H9 (cell line): ENCODE measurements at regions not wholly inside any gene's neighbourhood (a gene's known extent, or its start where the extent isn't known, plus 50 kb on each side); places are given as distances from the start of the nearest gene placed in this dataset.

Experiments
- DNase-seq: peaks from one replicate; pipeline ENCODE4 v3.0.0-alpha.2; 2017
- H2AFZ ChIP-seq: one replicate; pipeline ENCODE4 v1.6.1; 2013; ENCODE audit warnings: mild to moderate bottlenecking, low read length, control low read depth, moderate library complexity
- H2AK5ac ChIP-seq: 2 replicates; pipeline ENCODE4 v1.6.1; 2013; ENCODE audit warnings: low read length, control low read depth, mixed read lengths; ENCODE audit not compliant: insufficient read length
- H2BK120ac ChIP-seq: one replicate; pipeline ENCODE4 v1.6.1; 2013; ENCODE audit warnings: low read depth, mild to moderate bottlenecking, low read length, control low read depth, inconsistent platforms; ENCODE audit not compliant: poor library complexity, severe bottlenecking
- H2BK12ac ChIP-seq: 2 replicates; pipeline ENCODE4 v1.6.1; 2013; ENCODE audit warnings: low read length, control low read depth, mixed read lengths, low read depth; ENCODE audit not compliant: insufficient read length
- H2BK15ac ChIP-seq: 2 replicates; pipeline ENCODE4 v1.6.1; 2013; ENCODE audit warnings: low read depth, low read length, control low read depth
- H2BK20ac ChIP-seq: one replicate; pipeline ENCODE4 v1.6.1; 2013; ENCODE audit warnings: low read depth, mild to moderate bottlenecking, low read length, control low read depth, inconsistent platforms; ENCODE audit not compliant: poor library complexity, severe bottlenecking
- H2BK5ac ChIP-seq: 2 replicates; pipeline ENCODE4 v1.6.1; 2013; ENCODE audit warnings: low read length, control low read depth, mixed read lengths; ENCODE audit not compliant: insufficient read length
- H3K14ac ChIP-seq: 2 replicates; pipeline ENCODE4 v1.6.1; 2013; ENCODE audit warnings: low read length, control low read depth; ENCODE audit not compliant: insufficient read depth
- H3K18ac ChIP-seq: 2 replicates; pipeline ENCODE4 v1.6.1; 2013; ENCODE audit warnings: low read depth, mild to moderate bottlenecking, mixed read lengths, low read length, control low read depth; ENCODE audit not compliant: insufficient read length
- H3K23ac ChIP-seq: 2 replicates; pipeline ENCODE4 v1.6.1; 2013; ENCODE audit warnings: low read length, control low read depth, mixed read lengths, low read depth; ENCODE audit not compliant: insufficient read length
- H3K23me2 ChIP-seq: 2 replicates; pipeline ENCODE4 v1.6.1; 2013; ENCODE audit warnings: low read depth, mild to moderate bottlenecking, mixed read lengths, low read length, control low read depth; ENCODE audit not compliant: insufficient read length, poor library complexity, severe bottlenecking
- H3K27ac ChIP-seq: 2 replicates; pipeline ENCODE4 v1.5.1; 2013; ENCODE audit warnings: low read length, control low read depth, mixed read lengths, low read depth; ENCODE audit not compliant: insufficient read length
- H3K27me3 ChIP-seq: 2 replicates; pipeline ENCODE4 v1.6.1; 2013; ENCODE audit warnings: low read length, control low read depth, inconsistent platforms; ENCODE audit not compliant: insufficient read depth
- H3K4ac ChIP-seq: 2 replicates; pipeline ENCODE4 v1.6.1; 2013; ENCODE audit warnings: low read depth, mild to moderate bottlenecking, control low read depth, inconsistent platforms, low read length, moderate library complexity
- H3K4me1 ChIP-seq: 2 replicates; pipeline ENCODE4 v1.6.1; 2013; ENCODE audit warnings: low read length, control low read depth, inconsistent platforms; ENCODE audit not compliant: insufficient read depth
- H3K4me2 ChIP-seq: 2 replicates; pipeline ENCODE4 v1.6.1; 2013; ENCODE audit warnings: low read length, control low read depth, mixed read lengths; ENCODE audit not compliant: insufficient read length, insufficient read depth
- H3K56ac ChIP-seq: 2 replicates; pipeline ENCODE4 v1.6.1; 2013; ENCODE audit warnings: low read depth, mild to moderate bottlenecking, mixed read lengths, low read length, control low read depth; ENCODE audit not compliant: insufficient read length
- H3K79me1 ChIP-seq: 2 replicates; pipeline ENCODE4 v1.6.1; 2013; ENCODE audit warnings: low read depth, mild to moderate bottlenecking, moderate library complexity, low read length, control low read depth, inconsistent platforms; ENCODE audit not compliant: insufficient read depth, poor library complexity, severe bottlenecking
- H3K79me2 ChIP-seq: 2 replicates; pipeline ENCODE4 v1.6.1; 2013; ENCODE audit warnings: low read length, control low read depth, inconsistent platforms; ENCODE audit not compliant: insufficient read depth
- H3K9ac ChIP-seq: 2 replicates; pipeline ENCODE4 v1.6.1; 2013; ENCODE audit warnings: low read length, control low read depth, mixed read lengths; ENCODE audit not compliant: insufficient read length; ENCODE audit errors: extremely low read depth
- H3K9me3 ChIP-seq: one replicate; pipeline ENCODE4 v1.6.1; 2013; ENCODE audit warnings: low read depth, low read length, inconsistent platforms; ENCODE audit not compliant: control insufficient read depth
- H3T11ph ChIP-seq: one replicate; pipeline ENCODE4 v1.6.1; 2013; ENCODE audit warnings: mild to moderate bottlenecking, low read length, control low read depth, inconsistent platforms
- H4K20me1 ChIP-seq: one replicate; pipeline ENCODE4 v1.6.1; 2013; ENCODE audit not compliant: control insufficient read depth, insufficient read length, insufficient read depth
- H4K5ac ChIP-seq: 2 replicates; pipeline ENCODE4 v1.6.1; 2013; ENCODE audit warnings: low read depth, mild to moderate bottlenecking, mixed read lengths, low read length, control low read depth; ENCODE audit not compliant: insufficient read length
- H4K8ac ChIP-seq: replicated peaks from 2 replicates; pipeline ENCODE4 v1.6.1; 2013; ENCODE audit warnings: low read length, control low read depth, mixed read lengths, low read depth; ENCODE audit not compliant: insufficient read length
- H4K91ac ChIP-seq: 2 replicates; pipeline ENCODE4 v1.6.1; 2013; ENCODE audit warnings: low read depth, mild to moderate bottlenecking, moderate library complexity, mixed read lengths, low read length, control low read depth; ENCODE audit not compliant: insufficient read length
- H3K27ac Mint-ChIP-seq, 3 experiments: 2 replicates in 2 of 3; 3 replicates in 1 of 3; pipeline ENCODE4 v1.8.0; 2020 to 2021; ENCODE audit warnings: mixed read lengths in 3 of 3, mild to moderate bottlenecking in 1 of 3, moderate library complexity in 1 of 3
- H3K27me3 Mint-ChIP-seq: 2 replicates; pipeline ENCODE4 v1.8.0; 2021; ENCODE audit warnings: low read depth, mild to moderate bottlenecking, moderate library complexity, mixed read lengths
- H3K36me3 Mint-ChIP-seq, 3 experiments: 2 replicates in 2 of 3; 3 replicates in 1 of 3; pipeline ENCODE4 v1.8.0; 2020 to 2021; ENCODE audit warnings: low read depth in 3 of 3, mixed read lengths in 3 of 3; ENCODE audit not compliant: insufficient read depth in 1 of 3
- H3K4me1 Mint-ChIP-seq, 2 experiments: 2 replicates each; pipeline ENCODE4 v1.8.0; 2020; ENCODE audit warnings: mixed read lengths in 2 of 2
- H3K4me3 Mint-ChIP-seq, 2 experiments: 2 replicates in 1 of 2; 3 replicates in 1 of 2; pipeline ENCODE4 v1.8.0; 2020 to 2021; ENCODE audit warnings: mild to moderate bottlenecking in 2 of 2, mixed read lengths in 2 of 2, moderate library complexity in 1 of 2
- H3K9me3 Mint-ChIP-seq, 2 experiments: 2 replicates in 1 of 2; 3 replicates in 1 of 2; pipeline ENCODE4 v1.8.0; 2020; ENCODE audit warnings: mild to moderate bottlenecking in 2 of 2, mixed read lengths in 2 of 2, moderate library complexity in 1 of 2
- WGBS: extraction: QIAGEN DNeasy Blood & Tissue Kit; methylation state at CpG from one replicate; pipeline ENCODE4 v1.1.7; 2013; ENCODE audit warnings: missing lambda C conversion rate, low lambda C conversion rate, mixed read lengths; ENCODE audit not compliant: insufficient read length; ENCODE audit errors: extremely low coverage; 5-methylcytosine and 5-hydroxymethylcytosine counted together
- TF ChIP-seq, protein P1 (sequence below): fragments of 200-600 bp; sonication (generic); conservative IDR thresholded peaks from 3 replicates; pipeline ENCODE4 v1.8.0; 2021; ENCODE audit warnings: antibody characterized with exemption, mild to moderate bottlenecking

GRCh38 chr3:82505079-82505756, 743.8 kb upstream of the GBE1 start:
- Histone ChIP-seq H3T11ph (no peak overlapping the region), H2BK20ac (no peak overlapping the region), H3K79me1 (no peaks in the 10 kb centered on the region), H3K27me3 (no peaks in the 10 kb centered on the region), H3K4ac (no peak overlapping the region), H4K5ac (no peak overlapping the region), H3K27ac (no peak overlapping the region), H2BK12ac (no peak overlapping the region), H3K9ac (no peak overlapping the region), H4K20me1 (no peaks in the 10 kb centered on the region), H3K9me3 (no peaks in the 10 kb centered on the region), H2BK15ac (no peak overlapping the region), H3K56ac (no peak overlapping the region), H3K4me1 (no peaks in the 10 kb centered on the region), H2AFZ (no peak overlapping the region), H4K8ac (no peak overlapping the region), H3K23ac (no peak overlapping the region), H2BK5ac (no peak overlapping the region), H3K14ac (no peak overlapping the region), H3K18ac (no peak overlapping the region), H2AK5ac (no peak overlapping the region), H3K23me2 (no peaks in the 10 kb centered on the region), H3K4me2 (no peak overlapping the region), H4K91ac (no peak overlapping the region), H3K79me2 (no peaks in the 10 kb centered on the region), H2BK120ac (no peak overlapping the region)
- H3K27ac Mint-ChIP-seq = no peak overlapping the region
- no peak overlapping the region for H3K4me3 Mint-ChIP-seq
- peaks cover 7% of the 10 kb centered on the region in 2 experiments; a peak in 4 of 5 replicates for H3K9me3 Mint-ChIP-seq
- WGBS = no CpG with 5 or more reads among the region's 17 CpGs
- H3K36me3 Mint-ChIP-seq = peaks cover 3 to 9% (median 5%) of the 10 kb centered on the region in 3 experiments; a peak in 6 of 7 replicates
- no peak for DNase-seq
- TF ChIP-seq, protein P1, sequence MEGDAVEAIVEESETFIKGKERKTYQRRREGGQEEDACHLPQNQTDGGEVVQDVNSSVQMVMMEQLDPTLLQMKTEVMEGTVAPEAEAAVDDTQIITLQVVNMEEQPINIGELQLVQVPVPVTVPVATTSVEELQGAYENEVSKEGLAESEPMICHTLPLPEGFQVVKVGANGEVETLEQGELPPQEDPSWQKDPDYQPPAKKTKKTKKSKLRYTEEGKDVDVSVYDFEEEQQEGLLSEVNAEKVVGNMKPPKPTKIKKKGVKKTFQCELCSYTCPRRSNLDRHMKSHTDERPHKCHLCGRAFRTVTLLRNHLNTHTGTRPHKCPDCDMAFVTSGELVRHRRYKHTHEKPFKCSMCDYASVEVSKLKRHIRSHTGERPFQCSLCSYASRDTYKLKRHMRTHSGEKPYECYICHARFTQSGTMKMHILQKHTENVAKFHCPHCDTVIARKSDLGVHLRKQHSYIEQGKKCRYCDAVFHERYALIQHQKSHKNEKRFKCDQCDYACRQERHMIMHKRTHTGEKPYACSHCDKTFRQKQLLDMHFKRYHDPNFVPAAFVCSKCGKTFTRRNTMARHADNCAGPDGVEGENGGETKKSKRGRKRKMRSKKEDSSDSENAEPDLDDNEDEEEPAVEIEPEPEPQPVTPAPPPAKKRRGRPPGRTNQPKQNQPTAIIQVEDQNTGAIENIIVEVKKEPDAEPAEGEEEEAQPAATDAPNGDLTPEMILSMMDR = no peak
- peaks cover 4 to 5% of the 10 kb centered on the region in 2 experiments; a peak in 2 of 4 replicates for H3K4me1 Mint-ChIP-seq
- no peaks in the 10 kb centered on the region for H3K27me3 Mint-ChIP-seq
